Right lobe of liver (tissue), 4 donors: ENCODE measurements at regions not wholly inside any gene's neighbourhood (a gene's known extent, or its start where the extent isn't known, plus 50 kb on each side); places are given as distances from the start of the nearest gene placed in this dataset.

Source experiments
- POLR2A ChIP-seq: fragments of 450-650 bp; IDR thresholded peaks from one replicate; pipeline ENCODE4 v1.6.1; 2017; ENCODE audit warnings: antibody characterized with exemption, mild to moderate bottlenecking
- TF ChIP-seq, protein P1 (sequence below), 4 donors: fragments of 200-600 bp in 3 of 4; fragments of 450-650 bp in 1 of 4; IDR thresholded peaks; one replicate each; pipeline versions ENCODE4 v1.5.1 to v1.8.0; 2016 to 2022; ENCODE audit warnings: antibody characterized with exemption in 4 of 4, mild to moderate bottlenecking in 2 of 4
- donor health status: DM: no; HTN: no; CAD: no.
- donor health status: DM: no; HTN: no; CAD: no.
- donor health status: DM: no; HTN: yes; CAD: no.

DNA sequence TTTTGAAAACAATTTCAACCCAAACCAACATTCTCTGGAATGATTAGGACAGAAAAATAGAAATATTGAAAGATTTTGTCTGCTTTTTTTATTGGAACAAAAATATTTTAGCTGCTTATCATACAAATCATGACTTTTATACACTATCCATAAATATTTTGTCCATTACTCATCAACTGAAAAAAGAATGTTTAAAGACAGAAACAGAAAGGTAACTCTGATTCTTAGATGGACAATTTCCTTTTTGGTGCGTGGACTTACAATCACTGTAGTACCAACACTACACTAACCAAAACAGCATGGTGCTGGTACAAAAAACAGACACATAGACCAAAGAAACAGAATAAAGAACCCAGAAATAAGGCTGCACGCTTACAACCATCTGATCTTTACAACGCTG lies 582.8 kb upstream of the CCDC54 start:
- TF ChIP-seq, protein P1, sequence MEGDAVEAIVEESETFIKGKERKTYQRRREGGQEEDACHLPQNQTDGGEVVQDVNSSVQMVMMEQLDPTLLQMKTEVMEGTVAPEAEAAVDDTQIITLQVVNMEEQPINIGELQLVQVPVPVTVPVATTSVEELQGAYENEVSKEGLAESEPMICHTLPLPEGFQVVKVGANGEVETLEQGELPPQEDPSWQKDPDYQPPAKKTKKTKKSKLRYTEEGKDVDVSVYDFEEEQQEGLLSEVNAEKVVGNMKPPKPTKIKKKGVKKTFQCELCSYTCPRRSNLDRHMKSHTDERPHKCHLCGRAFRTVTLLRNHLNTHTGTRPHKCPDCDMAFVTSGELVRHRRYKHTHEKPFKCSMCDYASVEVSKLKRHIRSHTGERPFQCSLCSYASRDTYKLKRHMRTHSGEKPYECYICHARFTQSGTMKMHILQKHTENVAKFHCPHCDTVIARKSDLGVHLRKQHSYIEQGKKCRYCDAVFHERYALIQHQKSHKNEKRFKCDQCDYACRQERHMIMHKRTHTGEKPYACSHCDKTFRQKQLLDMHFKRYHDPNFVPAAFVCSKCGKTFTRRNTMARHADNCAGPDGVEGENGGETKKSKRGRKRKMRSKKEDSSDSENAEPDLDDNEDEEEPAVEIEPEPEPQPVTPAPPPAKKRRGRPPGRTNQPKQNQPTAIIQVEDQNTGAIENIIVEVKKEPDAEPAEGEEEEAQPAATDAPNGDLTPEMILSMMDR (IDR thresholded peaks at IDR 0.05), result no peak
- TF ChIP-seq POLR2A, result no peak
